NCI-H1105 (cell line): ENCODE measurements at regions not wholly inside any gene's neighbourhood (a gene's known extent, or its start where the extent isn't known, plus 50 kb on each side); places are given as distances from the start of the nearest gene placed in this dataset.
"Not testable (repeated sequence)": the region's sequence is repeated elsewhere in the genome, so short reads cannot be mapped to it uniquely, and the experiment has no call there.

Experiments used
- DNase-seq: peaks from one replicate; lab custom pipeline; 2025; lab: John Stamatoyannopoulos, UW

- DNase-seq: no peak
Measured at GRCh38 chr13:78540058-78540457, 63.3 kb downstream of the POU4F1 start.

DNA sequence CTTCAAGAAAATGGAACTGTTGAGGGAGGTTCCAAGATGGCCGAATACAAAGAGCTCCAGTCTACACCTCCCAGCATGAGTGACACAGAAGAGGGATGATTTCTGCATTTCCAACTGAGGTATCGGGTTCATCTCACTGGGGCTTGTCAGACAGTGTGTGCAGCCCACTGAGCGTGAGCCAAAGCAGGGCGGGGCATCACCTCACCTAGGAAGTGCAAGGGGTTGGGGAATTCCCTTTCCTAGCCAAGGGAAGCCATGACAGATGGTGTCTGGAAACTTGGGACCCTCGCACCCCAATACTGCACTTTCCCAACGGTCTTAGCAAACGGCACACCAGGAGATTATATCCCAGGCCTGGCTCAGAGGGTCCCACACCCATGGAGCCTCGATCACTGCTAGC, 77.3 kb downstream of the POU4F1 start:
- not testable (repeated sequence) for DNase-seq

- no peak for DNase-seq
Measured at GRCh38 chr13:78524936-78525335, 78.4 kb downstream of the POU4F1 start.

DNA sequence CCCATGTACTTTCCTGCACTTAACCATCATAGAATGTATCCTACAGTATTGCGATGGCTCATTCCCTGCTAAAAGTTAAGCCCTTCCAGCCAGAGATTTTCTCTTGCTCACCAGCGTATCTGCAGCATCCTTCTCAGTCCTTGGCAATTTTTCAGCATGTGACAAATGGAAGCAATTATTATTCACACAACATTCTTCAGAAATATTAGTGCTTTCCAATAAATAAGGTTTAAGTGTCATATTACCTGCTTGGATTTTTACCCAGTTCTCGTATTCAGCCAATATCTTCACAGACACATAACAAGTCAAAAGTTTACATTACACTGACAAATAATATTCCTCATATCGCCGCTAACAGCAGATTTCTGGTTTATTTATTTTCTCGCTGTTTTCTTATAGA, 82.3 kb downstream of the POU4F1 start:
- no peak for DNase-seq

DNA sequence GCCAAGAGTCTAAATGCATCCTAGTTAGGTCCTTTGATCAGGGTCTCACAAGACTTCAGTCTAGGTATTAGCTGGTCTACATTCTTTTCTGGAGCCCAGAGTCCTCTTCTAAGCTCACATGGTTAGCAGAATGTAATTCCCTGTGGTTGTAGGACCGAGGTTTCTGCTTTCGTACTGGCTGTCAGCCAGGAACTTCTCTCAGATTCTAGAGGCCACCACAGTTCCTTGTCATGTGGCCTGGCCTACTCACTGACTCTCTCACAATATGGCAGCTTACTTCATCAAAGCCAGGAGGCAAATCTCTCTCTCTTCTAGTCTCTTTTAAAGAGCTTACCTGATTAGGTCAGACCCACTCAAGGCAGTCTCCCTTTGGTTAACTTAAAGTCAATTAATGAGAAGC, 82.9 kb downstream of the POU4F1 start:
- DNase-seq: no peak

DNA sequence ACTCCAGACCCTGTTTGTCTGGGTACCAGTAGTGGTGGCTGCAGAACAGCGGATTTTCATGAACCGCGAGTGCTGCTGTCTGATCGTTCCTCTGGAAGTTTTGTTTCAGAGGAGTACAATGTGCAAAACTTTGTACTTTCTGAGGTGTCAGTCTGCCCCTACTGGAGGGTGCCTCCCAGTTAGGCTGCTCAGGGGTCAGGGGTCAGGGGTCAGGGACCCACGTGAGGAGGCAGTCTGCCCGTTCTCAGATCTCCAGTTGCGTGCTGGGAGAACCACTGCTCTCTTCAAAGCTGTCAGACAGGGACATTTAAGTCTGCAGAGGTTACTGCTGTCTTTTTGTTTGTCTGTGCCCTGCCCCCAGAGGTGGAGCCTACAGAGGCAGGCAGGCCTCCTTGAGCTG, 84.9 kb downstream of the POU4F1 start:
- not testable (repeated sequence) for DNase-seq

- no peak for DNase-seq
Measured at GRCh38 chr13:78499802-78500201, 103.5 kb downstream of the POU4F1 start.

DNA sequence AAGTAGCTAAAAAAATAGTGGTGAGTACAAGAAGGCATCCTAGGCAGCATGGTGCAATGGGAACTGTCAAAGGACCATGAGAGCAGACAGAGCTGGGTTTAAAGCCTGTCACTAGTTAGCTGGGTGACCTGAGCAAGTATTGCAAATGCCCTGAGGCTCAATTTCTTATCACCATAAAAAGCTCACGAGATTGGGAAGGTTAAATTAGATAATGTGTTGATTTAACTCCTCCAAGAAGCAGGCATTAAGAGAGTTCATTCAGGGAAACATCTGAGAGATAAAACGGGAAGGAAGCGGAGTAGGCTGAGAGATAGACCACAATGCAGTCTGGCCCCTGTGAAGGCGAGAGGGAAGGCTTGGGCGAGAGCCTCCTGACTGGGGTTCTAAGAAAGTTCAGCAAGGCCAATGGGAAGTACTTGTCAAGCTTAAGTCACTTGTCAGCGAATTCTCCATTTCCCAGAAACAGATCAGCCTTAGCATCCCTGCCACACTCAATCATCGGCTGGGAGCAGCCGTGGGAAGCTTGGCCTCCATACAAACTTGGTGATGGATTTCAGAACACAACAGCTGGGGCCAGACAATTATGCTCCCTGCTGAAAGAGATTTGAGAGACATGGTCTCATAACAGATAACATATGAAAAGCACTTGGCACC, 105.5 kb downstream of the POU4F1 start:
- no peak for DNase-seq

GRCh38 chr13:78491978-78492377, 111.4 kb downstream of the POU4F1 start:
- no peak for DNase-seq

DNA sequence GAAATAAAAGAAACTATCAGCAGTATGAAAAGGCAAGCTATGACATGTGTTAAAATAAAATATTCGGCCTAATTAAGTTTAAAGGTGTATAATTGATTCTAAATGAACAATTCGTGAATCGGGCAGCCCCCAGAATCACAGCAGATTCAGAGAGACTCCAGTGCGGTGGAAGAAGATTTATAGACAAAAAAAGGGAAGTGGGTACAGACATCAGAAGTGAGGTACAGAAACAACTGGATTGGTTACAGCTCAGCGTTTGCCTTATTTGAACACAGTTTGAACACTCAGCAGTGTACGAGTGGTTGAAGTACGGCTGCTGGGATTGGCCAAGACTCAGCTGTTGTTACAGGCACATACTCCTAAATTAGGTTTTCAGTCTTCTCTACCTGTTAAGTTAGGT, 113.1 kb downstream of the POU4F1 start:
- not testable (repeated sequence) for DNase-seq

DNA sequence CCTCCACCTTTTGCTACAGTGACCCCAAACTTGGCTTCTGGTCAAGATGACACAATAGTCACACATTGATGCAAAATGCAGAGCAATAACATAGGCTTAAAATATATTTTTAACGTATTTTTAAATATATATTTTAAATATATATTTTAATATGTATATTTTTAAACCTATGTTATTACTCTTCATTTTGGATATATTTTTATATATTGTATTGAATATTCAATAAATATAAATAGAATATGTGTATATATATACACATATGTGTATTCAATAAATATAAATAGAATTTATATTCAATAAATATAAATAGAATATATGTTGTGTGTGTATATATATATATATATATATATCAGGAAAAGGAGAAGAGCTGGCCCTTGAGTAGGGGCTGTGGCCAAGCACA, 115.6 kb downstream of the POU4F1 start:
- DNase-seq: no peak

GRCh38 chr13:78485803-78486202, 117.5 kb downstream of the POU4F1 start:
- DNase-seq: no peak

DNA sequence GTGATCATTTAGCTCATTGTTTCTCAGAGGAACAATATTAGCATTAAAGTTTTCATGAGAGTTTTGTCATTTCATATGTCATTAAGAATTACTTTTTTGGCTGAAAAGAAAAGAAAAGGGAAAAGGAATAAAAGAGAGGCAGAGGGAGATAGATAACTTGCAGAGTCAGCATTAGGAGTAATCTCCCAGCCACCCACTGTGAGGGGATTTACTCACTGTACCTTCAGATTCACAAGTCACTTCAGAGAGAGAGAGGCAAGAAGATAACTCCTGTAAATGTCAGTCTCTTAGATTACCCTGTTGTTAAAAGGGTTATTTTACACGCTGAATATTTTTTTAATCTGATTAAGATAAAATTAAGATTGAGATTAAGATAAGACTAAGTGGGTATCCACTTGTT, 125.2 kb downstream of the POU4F1 start:
- DNase-seq: no peak

GRCh38 chr13:78476910-78477309, 126.4 kb downstream of the POU4F1 start:
- no peak for DNase-seq

DNA sequence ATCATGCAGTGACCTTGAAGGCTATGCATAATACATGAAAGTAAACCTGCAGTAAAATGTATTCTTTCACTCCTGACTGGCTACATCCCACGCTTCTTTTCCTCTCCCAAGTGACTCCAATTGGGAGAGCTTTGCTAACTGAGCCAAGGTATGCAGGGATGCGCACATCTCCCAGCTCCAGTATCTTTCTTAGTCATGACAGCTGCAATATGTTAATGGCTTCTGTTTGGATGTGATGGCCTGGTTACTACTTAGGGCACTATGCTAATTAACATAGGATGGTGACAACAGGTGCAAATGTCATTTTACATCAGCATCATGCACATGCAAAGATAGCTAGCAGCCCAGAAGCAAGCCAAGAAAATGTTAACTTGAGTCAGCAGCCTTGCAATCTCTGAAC, 134.7 kb downstream of the POU4F1 start:
- no peak for DNase-seq

- no peak for DNase-seq
Measured at GRCh38 chr13:78465250-78465649, 138.1 kb downstream of the POU4F1 start.

DNA sequence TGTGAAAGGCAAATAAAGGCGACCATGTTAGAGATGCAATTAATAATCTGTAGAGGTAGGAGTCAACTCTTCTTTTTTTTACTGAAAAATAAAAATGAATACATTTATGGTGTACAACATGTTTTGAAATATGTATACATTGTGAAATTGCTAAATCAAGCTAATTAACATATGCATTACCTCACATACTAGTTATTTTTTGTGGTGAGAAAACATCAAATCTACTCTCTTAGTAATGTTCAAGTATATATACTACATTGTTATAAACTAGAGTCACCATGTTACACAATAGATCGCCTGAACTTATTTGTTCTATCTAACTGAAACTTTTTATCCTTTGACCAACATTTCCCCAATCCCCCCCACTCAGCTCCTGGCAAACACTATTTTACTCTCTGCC, 143.2 kb downstream of the POU4F1 start:
- no peak for DNase-seq

- no peak for DNase-seq
Measured at GRCh38 chr13:78443839-78444238, 159.5 kb downstream of the POU4F1 start.

GRCh38 chr13:78437781-78438180, 165.6 kb downstream of the POU4F1 start:
- DNase-seq: no peak

DNA sequence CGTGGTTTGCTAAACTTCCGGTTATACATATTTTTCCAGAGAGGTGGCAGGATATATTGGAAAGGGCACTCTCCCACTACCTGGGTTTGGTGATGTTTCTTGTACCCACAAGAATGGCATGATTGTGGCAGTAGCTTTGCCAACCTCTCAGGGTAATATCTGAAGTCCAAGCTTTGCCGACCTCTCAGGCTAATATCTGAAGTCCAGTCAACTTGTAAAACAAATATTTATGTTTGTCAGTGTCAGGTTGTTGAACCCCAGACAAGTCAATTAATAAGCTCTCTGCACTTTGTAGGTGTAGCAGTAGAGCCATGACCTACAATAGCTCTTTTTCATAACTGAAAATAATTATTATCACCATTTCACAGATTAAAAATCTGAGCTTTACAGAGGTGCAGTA, 167.0 kb downstream of the POU4F1 start:
- DNase-seq: no peak

DNA sequence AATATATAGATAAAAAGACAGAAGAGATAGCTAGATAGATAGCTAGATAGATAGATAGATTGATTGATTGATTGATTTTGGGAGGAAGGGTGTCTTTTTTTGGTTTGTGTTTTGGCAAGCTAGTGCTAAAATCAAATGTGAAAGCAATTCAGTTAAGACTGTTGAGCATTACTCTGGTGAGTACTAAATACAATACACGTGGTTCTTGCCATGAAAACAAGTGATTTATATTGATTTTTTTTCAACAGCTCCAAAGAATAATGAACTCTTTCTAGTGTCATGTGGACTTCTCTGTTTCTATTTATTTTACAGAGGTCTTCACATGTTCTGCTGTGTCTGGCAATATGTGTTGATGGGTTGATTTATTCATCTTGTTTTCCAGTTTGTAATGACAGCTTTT, 172.0 kb downstream of the POU4F1 start:
- DNase-seq: no peak

- no peak for DNase-seq
Measured at GRCh38 chr13:78430811-78431210, 172.5 kb downstream of the POU4F1 start.

DNA sequence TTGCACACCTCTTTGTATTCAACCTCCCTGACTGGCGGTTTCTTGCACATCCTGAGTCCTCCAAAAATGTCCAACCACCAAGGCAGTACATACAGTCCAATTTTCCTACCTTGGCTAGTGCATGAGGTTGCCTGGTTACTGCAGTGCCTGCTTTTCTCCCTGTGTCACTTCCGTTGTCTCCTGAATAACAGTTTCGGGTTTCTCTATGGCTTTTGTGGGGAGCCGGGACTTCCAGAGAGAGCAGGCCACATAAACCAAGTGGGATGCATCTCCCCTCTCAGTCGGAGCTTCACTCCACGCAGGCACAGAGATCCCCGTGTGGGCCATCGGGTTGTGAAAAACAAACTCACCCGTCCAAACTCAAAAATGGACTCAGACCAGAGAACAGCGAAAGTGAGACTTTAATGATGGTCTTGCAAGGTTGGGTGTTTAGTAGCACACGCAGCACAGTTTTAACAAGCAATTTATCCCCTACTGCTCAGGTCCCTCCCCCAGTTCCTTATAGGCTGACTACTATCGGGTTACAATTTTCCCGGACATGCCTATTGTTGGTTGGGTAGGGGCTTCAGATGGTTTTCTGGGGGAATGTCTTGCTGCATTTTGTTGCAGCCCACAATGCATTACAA, 173.1 kb downstream of the POU4F1 start:
- no peak for DNase-seq

DNA sequence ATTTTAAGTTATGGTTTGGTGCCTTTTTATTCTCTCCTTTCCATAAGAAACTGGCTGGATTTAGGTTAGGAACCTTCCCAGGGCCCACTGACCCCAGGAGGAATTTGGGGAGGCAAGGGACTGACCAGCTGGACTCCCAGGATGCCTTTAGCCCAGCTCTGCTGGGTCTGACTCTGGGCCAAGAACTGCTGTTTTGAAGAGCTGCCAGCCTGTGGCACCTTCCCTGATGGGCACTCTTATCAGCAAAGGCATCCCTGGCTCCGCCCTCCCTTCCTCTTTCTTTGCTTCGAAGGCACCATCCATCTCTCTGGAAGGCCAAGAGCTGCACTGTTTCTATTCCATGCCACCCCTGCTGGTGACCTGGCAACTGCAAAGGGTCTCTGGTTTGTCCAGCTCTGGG, 174.7 kb downstream of the POU4F1 start:
- DNase-seq: no peak
